ENCODE measurements at regions not wholly inside any gene's neighbourhood (a gene's known extent, or its start where the extent isn't known, plus 50 kb on each side); places are given as distances from the start of the nearest gene placed in this dataset.

- Histone ChIP-seq H3K4me1 (ENCODE audit: control insufficient read depth in 1 of 2, insufficient read depth in 1 of 2, low read depth in 1 of 2, low read length in 1 of 2) (no peaks in the 10 kb centered on the region), H3K27me3 (no peaks in the 10 kb centered on the region), H3K9me3 (no peaks in the 10 kb centered on the region), H3K36me3 (no peaks in the 10 kb centered on the region), H3K27ac (no peak overlapping the region), H3K4me3 (ENCODE audit: low read depth in 1 of 2, low read length in 1 of 2) (no peak overlapping the region)
- TF ChIP-seq CTCF (IDR thresholded peaks at IDR 0.05): no peak
Measured at GRCh38 chr4:177967328-177967727, 525.1 kb upstream of the AGA start.

- Histone ChIP-seq H3K4me3 (ENCODE audit: low read depth in 1 of 2, low read length in 1 of 2) (no peak overlapping the region), H3K36me3 (no peaks in the 10 kb centered on the region), H3K27me3 (no peaks in the 10 kb centered on the region), H3K27ac (no peak overlapping the region), H3K4me1 (ENCODE audit: control insufficient read depth in 1 of 2, insufficient read depth in 1 of 2, low read depth in 1 of 2, low read length in 1 of 2) (no peaks in the 10 kb centered on the region), H3K9me3 (no peaks in the 10 kb centered on the region)
- no peak for TF ChIP-seq CTCF (IDR thresholded peaks at IDR 0.05)
Measured at GRCh38 chr4:177968817-177969442, 526.7 kb upstream of the AGA start.

- Histone ChIP-seq H3K27ac (no peak overlapping the region), H3K4me1 (ENCODE audit: control insufficient read depth in 1 of 2, insufficient read depth in 1 of 2, low read depth in 1 of 2, low read length in 1 of 2) (no peaks in the 10 kb centered on the region), H3K9me3 (no peaks in the 10 kb centered on the region), H3K36me3 (no peaks in the 10 kb centered on the region), H3K27me3 (no peaks in the 10 kb centered on the region), H3K4me3 (ENCODE audit: low read depth in 1 of 2, low read length in 1 of 2) (no peak overlapping the region)
- no peak for TF ChIP-seq CTCF (IDR thresholded peaks at IDR 0.05)
Measured at GRCh38 chr4:177974461-177974860, 532.2 kb upstream of the AGA start.

- Histone ChIP-seq H3K27ac (no peak overlapping the region), H3K4me3 (ENCODE audit: low read depth in 1 of 2, low read length in 1 of 2) (no peak overlapping the region), H3K9me3 (no peaks in the 10 kb centered on the region), H3K36me3 (no peaks in the 10 kb centered on the region), H3K27me3 (no peaks in the 10 kb centered on the region), H3K4me1 (ENCODE audit: control insufficient read depth in 1 of 2, insufficient read depth in 1 of 2, low read depth in 1 of 2, low read length in 1 of 2) (no peaks in the 10 kb centered on the region)
- no peak for TF ChIP-seq CTCF (IDR thresholded peaks at IDR 0.05)
Measured at GRCh38 chr4:177975315-177975987, 533.2 kb upstream of the AGA start.

- Histone ChIP-seq H3K27ac (no peak overlapping the region), H3K27me3 (no peaks in the 10 kb centered on the region), H3K4me1 (ENCODE audit: control insufficient read depth in 1 of 2, insufficient read depth in 1 of 2, low read depth in 1 of 2, low read length in 1 of 2) (no peaks in the 10 kb centered on the region), H3K9me3 (no peaks in the 10 kb centered on the region), H3K4me3 (ENCODE audit: low read depth in 1 of 2, low read length in 1 of 2) (no peak overlapping the region), H3K36me3 (no peaks in the 10 kb centered on the region)
- no peak for TF ChIP-seq CTCF (IDR thresholded peaks at IDR 0.05)
Measured at GRCh38 chr4:177986236-177986635, 544.0 kb upstream of the AGA start.
